ENCODE measurements at regions not wholly inside any gene's neighbourhood (a gene's known extent, or its start where the extent isn't known, plus 50 kb on each side); places are given as distances from the start of the nearest gene placed in this dataset.
A peak's percentile ranks its signal among the peaks of the same experiment; 100 is the strongest.
"Not testable (repeated sequence)": the region's sequence is repeated elsewhere in the genome, so short reads cannot be mapped to it uniquely, and the experiment has no call there.

DNA sequence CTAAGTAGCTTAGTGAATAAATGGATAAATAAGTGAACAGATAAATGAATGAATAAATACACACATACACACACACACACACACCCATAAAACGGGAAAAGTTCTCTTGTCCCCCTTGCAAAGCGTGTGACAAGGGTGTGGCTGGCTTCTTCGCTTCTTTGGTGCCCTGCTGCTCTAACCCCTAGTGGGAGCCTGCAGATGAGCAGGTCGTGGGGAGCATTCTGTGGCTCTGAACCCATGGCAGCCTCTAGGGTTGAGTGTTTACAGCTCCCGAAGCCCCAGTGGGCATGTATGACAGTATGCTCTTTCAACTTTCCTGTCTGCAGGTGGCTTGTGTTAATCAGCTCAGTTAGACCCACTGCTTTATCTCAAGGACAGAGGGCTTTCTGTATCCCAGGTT, 582.3 kb downstream of the EDEM1 start:
- Histone ChIP-seq H3K9me3 (no peaks in the 10 kb centered on the region), H3K4me1 (no peaks in the 10 kb centered on the region), H3K4me3 (ENCODE audit: low read depth, low read length) (no peak overlapping the region), H3K36me3 (no peaks in the 10 kb centered on the region), H3K27me3 (no peaks in the 10 kb centered on the region)
- no peak for DNase-seq
- TF ChIP-seq CTCF (IDR thresholded peaks at IDR 0.05; ENCODE audit: low read depth, low read length): no peak

DNA sequence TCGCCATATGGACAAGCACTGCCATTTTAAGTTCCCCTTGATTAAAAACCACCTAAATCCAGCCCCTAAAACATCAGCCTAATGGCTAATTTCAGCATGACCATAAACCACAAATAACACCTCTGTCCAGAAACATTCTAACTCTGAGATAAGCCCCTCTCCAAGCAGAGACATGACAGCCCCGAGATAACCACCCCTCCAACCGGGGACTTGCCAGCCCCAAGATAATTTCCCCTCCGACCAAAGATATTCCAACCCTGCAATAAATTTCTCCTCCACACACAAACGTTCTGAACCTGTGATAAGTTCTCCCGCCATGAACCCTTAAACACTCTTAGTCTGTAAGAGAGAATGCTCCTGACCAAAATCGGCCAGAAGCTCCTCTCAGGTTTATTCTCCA, 586.8 kb downstream of the EDEM1 start:
- Histone ChIP-seq H3K4me3 (ENCODE audit: low read depth, low read length) (no peak overlapping the region), H3K36me3 (no peaks in the 10 kb centered on the region), H3K4me1 (no peaks in the 10 kb centered on the region), H3K9me3 (no peaks in the 10 kb centered on the region), H3K27me3 (no peaks in the 10 kb centered on the region)
- no peak for DNase-seq
- no peak for TF ChIP-seq CTCF (IDR thresholded peaks at IDR 0.05; ENCODE audit: low read depth, low read length)

DNA sequence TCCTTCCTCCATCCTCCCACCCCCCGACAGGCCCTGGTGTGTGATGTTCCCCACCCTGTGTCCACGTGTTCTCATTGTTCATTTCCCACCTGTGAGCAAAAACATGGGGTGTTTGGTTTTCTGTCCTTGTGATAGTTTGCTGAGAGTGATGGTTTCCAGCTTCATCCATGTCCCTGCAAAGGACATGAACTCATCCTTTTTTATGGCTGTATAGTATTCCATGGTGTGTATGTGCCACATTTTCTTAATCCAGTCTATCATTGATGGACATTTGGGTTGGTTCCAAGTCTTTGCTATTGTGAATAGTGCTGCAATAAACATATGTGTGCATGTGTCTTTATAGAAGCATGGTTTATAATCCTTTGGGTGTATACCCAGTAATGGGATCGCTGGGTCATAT, 587.6 kb downstream of the EDEM1 start:
- H3K27me3 ChIP-seq; H3K36me3 ChIP-seq; H3K4me3 ChIP-seq (ENCODE audit: low read depth, low read length); H3K9me3 ChIP-seq; DNase-seq; H3K4me1 ChIP-seq: not testable (repeated sequence)

DNA sequence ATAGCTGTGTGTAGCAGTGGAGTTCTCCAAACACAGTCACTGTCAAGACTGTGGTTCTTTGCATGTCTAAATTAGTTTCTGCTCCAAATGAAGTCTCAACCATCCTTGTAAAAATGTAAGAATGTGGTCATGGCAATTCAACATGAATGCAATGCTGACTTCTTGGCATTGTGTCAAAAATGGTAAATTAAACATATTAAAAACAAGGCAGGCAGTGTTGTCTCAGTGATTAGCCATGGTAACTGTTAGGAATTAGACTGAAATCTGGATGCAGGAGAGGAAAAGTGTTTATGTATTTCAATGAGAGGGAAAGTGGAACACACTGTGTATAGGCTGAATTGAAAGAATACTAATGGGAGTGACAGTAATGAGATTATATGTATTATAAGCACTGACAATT, 597.2 kb downstream of the EDEM1 start:
- no peak for TF ChIP-seq CTCF (IDR thresholded peaks at IDR 0.05; ENCODE audit: low read depth, low read length)
- no peaks in the 10 kb centered on the region for H3K27me3 ChIP-seq
- H3K4me1 ChIP-seq: no peaks in the 10 kb centered on the region
- H3K9me3 ChIP-seq: no peaks in the 10 kb centered on the region
- no peak overlapping the region for H3K4me3 ChIP-seq (ENCODE audit: low read depth, low read length)
- no peaks in the 10 kb centered on the region for H3K36me3 ChIP-seq
- DNase-seq: no peak

- no peak overlapping the region for H3K4me3 ChIP-seq (ENCODE audit: low read depth, low read length)
- no peak for DNase-seq
- no peaks in the 10 kb centered on the region for H3K27me3 ChIP-seq
- no peaks in the 10 kb centered on the region for H3K9me3 ChIP-seq
- H3K4me1 ChIP-seq: no peaks in the 10 kb centered on the region
- TF ChIP-seq CTCF (IDR thresholded peaks at IDR 0.05; ENCODE audit: low read depth, low read length): 0 out of 2 replicates have a peak, but pooled peaks have one; percentile 17
- no peaks in the 10 kb centered on the region for H3K36me3 ChIP-seq
These were observed 600.5 kb downstream of the EDEM1 start for GRCh38 chr3:5787861-5788488.

DNA sequence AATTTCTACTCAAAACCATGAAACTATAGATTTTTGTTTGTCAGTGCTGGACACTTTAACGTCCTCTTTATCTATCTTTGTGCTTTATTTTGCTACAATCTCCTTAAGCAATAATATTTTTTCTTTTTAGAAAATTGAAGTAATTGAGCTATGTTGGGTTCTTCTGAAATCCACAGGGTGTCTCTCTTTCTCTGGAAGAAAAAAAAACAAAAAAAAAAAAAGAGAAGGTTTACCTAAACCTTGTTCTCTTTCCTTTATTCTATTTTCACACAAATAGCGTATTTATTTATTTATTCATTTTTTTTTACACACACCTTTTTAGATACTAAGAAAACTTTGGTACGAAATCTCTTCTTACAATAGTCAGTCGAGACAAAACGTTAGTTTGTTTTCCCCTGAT, 601.0 kb downstream of the EDEM1 start:
- Histone ChIP-seq H3K27me3 (no peaks in the 10 kb centered on the region), H3K4me1 (no peaks in the 10 kb centered on the region), H3K4me3 (ENCODE audit: low read depth, low read length) (no peak overlapping the region), H3K36me3 (no peaks in the 10 kb centered on the region), H3K9me3 (no peaks in the 10 kb centered on the region)
- DNase-seq: no peak
- no peak for TF ChIP-seq CTCF (IDR thresholded peaks at IDR 0.05; ENCODE audit: low read depth, low read length)

GRCh38 chr3:5791558-5791957, 604.1 kb downstream of the EDEM1 start:
- no peak for DNase-seq
- Histone ChIP-seq H3K4me3 (ENCODE audit: low read depth, low read length) (no peak overlapping the region), H3K4me1 (no peaks in the 10 kb centered on the region), H3K27me3 (no peaks in the 10 kb centered on the region), H3K9me3 (no peaks in the 10 kb centered on the region), H3K36me3 (no peaks in the 10 kb centered on the region)
- no peak for TF ChIP-seq CTCF (IDR thresholded peaks at IDR 0.05; ENCODE audit: low read depth, low read length)
